Transverse colon (tissue), 4 donors: ENCODE measurements at regions not wholly inside any gene's neighbourhood (a gene's known extent, or its start where the extent isn't known, plus 50 kb on each side); places are given as distances from the start of the nearest gene placed in this dataset.
"Not testable (repeated sequence)": the region's sequence is repeated elsewhere in the genome, so short reads cannot be mapped to it uniquely, and the experiment has no call there.

Experiments used
- DNase-seq: peaks from one replicate; pipeline ENCODE4 v3.0.0-alpha.2; 2019
- H3K27ac ChIP-seq, 4 donors: fragments of 200-600 bp; sonication (generic); 2 replicates each; pipeline ENCODE4 v1.5.1; 2016 to 2018; ENCODE audit warnings: inconsistent platforms in 4 of 4
- H3K27me3 ChIP-seq: fragments of 200-600 bp; sonication (generic); 2 replicates; pipeline ENCODE4 v1.5.1; 2017; ENCODE audit warnings: inconsistent platforms
- H3K36me3 ChIP-seq, 4 donors: fragments of 200-600 bp; sonication (generic); 2 replicates each; pipeline ENCODE4 v1.5.1; 2017 to 2019; ENCODE audit warnings: inconsistent platforms in 4 of 4
- H3K4me1 ChIP-seq, 4 donors: fragments of 200-600 bp; sonication (generic); 2 replicates each; pipeline ENCODE4 v1.5.1; 2017 to 2020; ENCODE audit warnings: inconsistent platforms in 4 of 4
- H3K4me3 ChIP-seq, 4 donors: fragments of 200-600 bp; sonication (generic); 1 replicate in 1 of 4; 2 replicates in 3 of 4; pipeline versions ENCODE4 v1.5.1 to v1.6.1; 2017 to 2019; ENCODE audit warnings: inconsistent platforms in 4 of 4
- H3K9me3 ChIP-seq, 2 donors: fragments of 200-600 bp; sonication (generic); 2 replicates each; pipeline ENCODE4 v1.5.1; 2017 to 2019; ENCODE audit warnings: inconsistent platforms in 2 of 2
- EP300 ChIP-seq: sonication (generic); formaldehyde crosslinking; IDR thresholded peaks from one replicate; pipeline ENCODE4 v1.6.1; 2017; ENCODE audit warnings: antibody characterized with exemption, low read depth
- POLR2A ChIP-seq: fragments of 450-650 bp; IDR thresholded peaks from one replicate; pipeline ENCODE4 v1.6.1; 2016; ENCODE audit warnings: antibody characterized with exemption, mild to moderate bottlenecking, moderate library complexity
- POLR2AphosphoS5 ChIP-seq, 3 donors: sonication (generic); formaldehyde crosslinking; IDR thresholded peaks; one replicate each; pipeline ENCODE4 v1.6.1; 2016; ENCODE audit warnings: antibody characterized with exemption in 3 of 3
- WGBS, 2 donors: methylation state at CpG; one replicate each; pipeline ENCODE4 v1.1.5; 2018; ENCODE audit warnings: low coverage in 1 of 2; 5-methylcytosine and 5-hydroxymethylcytosine counted together
- in situ Hi-C, 4 donors: fragments of 200-750 bp; cut with MboI; loops; one replicate each; pipeline versions ENCODE4 v1.15.0 to v1.15.1; 2017; ENCODE audit warnings: low sequenced_read_pairs in 3 of 4, low pct_ligation_motif_present in 1 of 4, low pct_unique_long_range_greater_than_20kb in 1 of 4
- intact Hi-C: fragments of 100-400 bp; cut with DNase I; formaldehyde crosslinking; loops from one replicate; pipeline ENCODE4 v1.15.1; 2023; ENCODE audit warnings: low total_unique reads
- TF ChIP-seq, protein P1 (sequence below), 5 experiments: fragments of 200-600 bp in 3 of 5; fragments of 450-650 bp in 2 of 5; sonication (generic) in 3 of 5; IDR thresholded peaks; 1 replicate in 2 of 5; 2 replicates in 3 of 5; pipeline ENCODE4 v1.5.1; 2016 to 2017; ENCODE audit warnings: antibody characterized with exemption in 5 of 5, inconsistent platforms in 3 of 5, mild to moderate bottlenecking in 2 of 5, moderate library complexity in 1 of 5

DNA sequence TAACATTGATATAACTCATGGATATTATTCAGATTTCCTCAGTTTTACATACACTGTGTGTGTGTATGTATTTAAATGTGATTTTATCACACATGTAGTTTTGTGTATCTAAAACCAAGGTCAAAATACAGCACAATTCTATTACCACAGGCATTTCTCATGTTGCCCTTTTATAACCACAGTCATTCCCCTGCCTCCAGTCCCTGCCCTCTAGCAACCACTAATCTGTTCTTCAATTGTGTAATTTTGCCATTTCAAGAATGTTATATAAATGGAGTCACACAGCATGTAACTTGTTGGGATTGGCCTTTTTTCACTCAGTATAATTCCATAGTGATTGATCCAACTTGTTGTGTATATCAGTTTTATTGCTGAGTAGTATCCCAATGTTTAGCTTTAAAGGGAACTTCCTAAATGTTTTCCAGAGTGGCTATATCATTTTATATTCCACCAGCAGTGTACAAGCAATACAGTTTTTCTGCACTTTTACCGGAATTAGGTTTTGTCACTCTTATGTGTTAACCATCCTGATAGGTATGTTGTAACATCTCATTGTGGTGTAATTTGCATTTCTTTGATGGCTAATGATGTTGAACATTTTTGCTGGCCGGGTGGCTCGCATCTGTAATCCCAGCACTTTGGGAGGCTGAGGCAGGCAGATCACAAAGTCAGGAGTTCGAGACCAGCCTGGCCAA is 338.2 kb downstream of the SOX4 start:
- H3K9me3 ChIP-seq = peaks cover 0 to 3% of the 10 kb centered on the region in 2 donors
- no peaks in the 10 kb centered on the region for H3K36me3 ChIP-seq
- intact Hi-C loops (no loop called here), in situ Hi-C loops (no loop called here)
- no peak for DNase-seq
- peaks cover 0 to 5% (median 0%) of the 10 kb centered on the region in 4 donors for H3K4me1 ChIP-seq
- H3K27ac ChIP-seq = no peak overlapping the region
- TF ChIP-seq POLR2AphosphoS5 (IDR thresholded peaks at IDR 0.05) = no peak
- no peak overlapping the region for H3K4me3 ChIP-seq
- H3K27me3 ChIP-seq = no peaks in the 10 kb centered on the region
- WGBS, 2 donors = 84 to 96% methylated on average over 2 to 4 of the region's 4 CpGs

DNA sequence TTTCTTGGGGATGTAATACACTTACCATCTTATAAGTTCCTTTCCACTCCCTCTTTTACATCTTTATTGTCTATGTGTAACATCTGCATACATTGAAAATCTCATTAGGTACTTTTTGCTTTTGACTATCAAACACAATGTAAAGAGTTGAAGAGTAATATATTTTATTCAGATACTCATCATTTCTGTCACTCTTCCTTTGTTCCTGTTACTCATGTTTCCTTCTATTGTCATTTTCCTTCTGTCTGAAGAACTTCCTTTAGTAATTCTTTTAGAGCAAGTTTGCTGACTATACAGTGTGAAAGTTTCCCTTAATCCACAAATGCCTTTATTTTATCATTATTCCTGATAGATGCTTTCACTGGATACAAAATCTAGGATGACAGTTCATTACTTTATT is 339.8 kb downstream of the SOX4 start:
- intact Hi-C loops (no loop called here), in situ Hi-C loops (no loop called here)
- TF ChIP-seq POLR2A (no peak), POLR2AphosphoS5 (IDR thresholded peaks at IDR 0.05) (no peak), EP300 (no peak)
- TF ChIP-seq, protein P1, sequence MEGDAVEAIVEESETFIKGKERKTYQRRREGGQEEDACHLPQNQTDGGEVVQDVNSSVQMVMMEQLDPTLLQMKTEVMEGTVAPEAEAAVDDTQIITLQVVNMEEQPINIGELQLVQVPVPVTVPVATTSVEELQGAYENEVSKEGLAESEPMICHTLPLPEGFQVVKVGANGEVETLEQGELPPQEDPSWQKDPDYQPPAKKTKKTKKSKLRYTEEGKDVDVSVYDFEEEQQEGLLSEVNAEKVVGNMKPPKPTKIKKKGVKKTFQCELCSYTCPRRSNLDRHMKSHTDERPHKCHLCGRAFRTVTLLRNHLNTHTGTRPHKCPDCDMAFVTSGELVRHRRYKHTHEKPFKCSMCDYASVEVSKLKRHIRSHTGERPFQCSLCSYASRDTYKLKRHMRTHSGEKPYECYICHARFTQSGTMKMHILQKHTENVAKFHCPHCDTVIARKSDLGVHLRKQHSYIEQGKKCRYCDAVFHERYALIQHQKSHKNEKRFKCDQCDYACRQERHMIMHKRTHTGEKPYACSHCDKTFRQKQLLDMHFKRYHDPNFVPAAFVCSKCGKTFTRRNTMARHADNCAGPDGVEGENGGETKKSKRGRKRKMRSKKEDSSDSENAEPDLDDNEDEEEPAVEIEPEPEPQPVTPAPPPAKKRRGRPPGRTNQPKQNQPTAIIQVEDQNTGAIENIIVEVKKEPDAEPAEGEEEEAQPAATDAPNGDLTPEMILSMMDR (IDR thresholded peaks at IDR 0.05) = no peak
- no peaks in the 10 kb centered on the region for H3K36me3 ChIP-seq
- H3K27ac ChIP-seq = no peak overlapping the region
- H3K9me3 ChIP-seq = peaks cover 0 to 3% of the 10 kb centered on the region in 2 donors
- H3K27me3 ChIP-seq = no peaks in the 10 kb centered on the region
- no peak for DNase-seq
- H3K4me3 ChIP-seq = no peak overlapping the region
- peaks cover 0 to 4% (median 0%) of the 10 kb centered on the region in 4 donors for H3K4me1 ChIP-seq

DNA sequence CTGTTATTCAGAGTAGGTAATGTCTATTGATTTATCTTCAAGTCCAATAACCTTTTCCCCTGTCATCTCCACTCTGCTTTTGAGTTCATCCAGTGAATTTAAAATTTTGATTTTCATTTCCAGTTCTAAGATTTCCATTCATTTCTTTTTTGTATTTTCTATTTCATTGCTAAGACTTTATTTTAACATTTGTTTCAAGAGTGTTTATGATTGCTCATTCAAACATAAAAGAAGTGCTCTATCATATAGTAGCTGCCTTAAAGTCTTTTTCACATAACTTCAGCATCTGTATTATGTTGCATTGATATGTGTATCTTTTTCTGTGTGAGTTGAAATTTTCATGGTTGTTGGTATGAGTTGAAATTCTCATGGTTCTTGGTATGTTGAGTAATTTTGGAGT is 341.6 kb downstream of the SOX4 start:
- no peak for DNase-seq
- peaks cover 0 to 3% of the 10 kb centered on the region in 2 donors for H3K9me3 ChIP-seq
- intact Hi-C loops (no loop called here), in situ Hi-C loops (no loop called here)
- no peak for TF ChIP-seq POLR2AphosphoS5 (IDR thresholded peaks at IDR 0.05)
- TF ChIP-seq POLR2A = no peak
- no peak for TF ChIP-seq EP300
- TF ChIP-seq, protein P1 (IDR thresholded peaks at IDR 0.05) = no peak
- H3K27me3 ChIP-seq = no peaks in the 10 kb centered on the region
- no peak overlapping the region for H3K4me3 ChIP-seq
- no peaks in the 10 kb centered on the region for H3K4me1 ChIP-seq
- no peak overlapping the region for H3K27ac ChIP-seq
- H3K36me3 ChIP-seq = no peaks in the 10 kb centered on the region

DNA sequence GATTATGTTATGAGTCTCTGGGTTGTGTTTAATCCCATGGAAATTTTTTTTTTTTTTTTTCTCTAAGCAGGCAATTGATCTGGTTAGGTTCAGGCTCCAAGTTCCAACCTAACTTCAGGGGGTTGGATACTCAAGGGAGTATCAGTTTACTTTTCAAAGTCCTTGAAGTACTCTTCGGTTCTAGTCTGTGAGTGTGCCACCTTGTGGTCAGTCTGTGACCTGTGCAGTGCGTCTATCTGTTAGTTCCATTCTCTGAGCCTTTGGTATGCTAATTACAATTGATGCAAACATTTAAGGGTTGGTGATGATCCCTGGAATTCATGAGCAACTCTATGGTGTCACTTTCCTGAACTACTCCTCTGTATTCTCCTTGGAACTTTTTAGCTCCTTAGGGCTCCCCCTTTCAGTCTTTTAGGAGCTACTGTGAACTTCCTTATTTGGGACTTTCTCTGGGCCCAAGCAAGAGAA is 342.0 kb downstream of the SOX4 start:
- no peak overlapping the region for H3K27ac ChIP-seq
- TF ChIP-seq EP300 (no peak), POLR2AphosphoS5 (IDR thresholded peaks at IDR 0.05) (no peak), POLR2A (no peak)
- TF ChIP-seq, protein P1 (IDR thresholded peaks at IDR 0.05) = peak; percentile 47 to 59 (median 52)
- in situ Hi-C loops (no loop called here), intact Hi-C loops (no loop called here)
- H3K36me3 ChIP-seq = no peaks in the 10 kb centered on the region
- no peaks in the 10 kb centered on the region for H3K27me3 ChIP-seq
- WGBS, 2 donors = 30 to 31% methylated on average over 2 of the region's 2 CpGs
- DNase-seq = peak; percentile 32
- no peak overlapping the region for H3K4me3 ChIP-seq
- no peaks in the 10 kb centered on the region for H3K4me1 ChIP-seq
- peaks cover 0 to 3% of the 10 kb centered on the region in 2 donors for H3K9me3 ChIP-seq

DNA sequence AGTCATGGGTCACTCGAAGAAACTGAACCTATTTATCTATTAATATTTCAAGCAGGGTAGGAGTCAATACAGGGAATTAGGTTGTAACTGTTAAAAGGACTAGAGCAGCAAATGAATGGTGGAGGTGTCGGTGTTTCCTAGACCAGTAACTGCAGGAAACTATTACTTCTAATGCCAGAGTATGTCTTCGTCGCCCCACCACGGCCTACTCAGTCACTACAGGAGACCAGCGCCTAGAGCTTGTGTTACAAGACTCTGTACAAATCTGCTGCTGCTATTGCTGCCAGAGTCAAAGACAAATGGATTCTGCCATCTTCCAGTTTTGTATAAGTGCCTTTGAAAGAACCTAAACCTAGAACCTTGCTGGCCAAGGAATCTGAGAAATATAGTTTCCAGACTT is 343.9 kb downstream of the SOX4 start:
- 88 to 90% methylated on average over 6 of the region's 6 CpGs for WGBS, 2 donors
- intact Hi-C loops = no loop called here

DNA sequence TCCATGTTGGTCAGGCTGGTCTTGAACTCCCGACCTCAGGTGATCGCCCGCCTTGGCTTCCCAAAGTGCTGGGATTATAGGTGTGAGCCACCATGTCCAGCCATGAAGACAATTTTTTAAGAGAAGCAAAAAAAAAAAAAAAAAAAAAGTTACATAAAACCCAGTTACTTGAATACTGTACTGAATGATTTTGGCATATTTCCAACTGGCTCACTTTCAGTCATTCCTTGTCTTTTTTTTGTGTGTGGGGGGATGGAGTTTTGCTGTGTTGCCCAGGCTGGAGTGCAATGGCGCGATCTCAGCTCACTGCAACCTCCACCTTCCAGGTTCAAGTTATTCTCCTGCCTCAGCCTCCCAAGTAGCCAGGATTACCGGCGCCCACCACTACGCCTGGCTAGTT is 345.5 kb downstream of the SOX4 start:
- H3K4me3 ChIP-seq, H3K4me1 ChIP-seq, in situ Hi-C loops, intact Hi-C loops, DNase-seq, H3K27me3 ChIP-seq, H3K36me3 ChIP-seq, H3K27ac ChIP-seq, H3K9me3 ChIP-seq: not testable (repeated sequence)
- 83 to 98% methylated on average over 2 to 8 of the region's 8 CpGs for WGBS, 2 donors

More for the DNA sequence above, 343.9 kb downstream of the SOX4 start:
- no peaks in the 10 kb centered on the region for H3K27me3 ChIP-seq
- H3K4me1 ChIP-seq = no peaks in the 10 kb centered on the region
- no peak for DNase-seq
- no peak overlapping the region for H3K4me3 ChIP-seq
- H3K36me3 ChIP-seq = no peaks in the 10 kb centered on the region
- in situ Hi-C loops = no loop called here
- no peaks in the 10 kb centered on the region for H3K9me3 ChIP-seq
- TF ChIP-seq POLR2AphosphoS5 (IDR thresholded peaks at IDR 0.05) (no peak), POLR2A (no peak), EP300 (no peak)
- TF ChIP-seq, protein P1 (IDR thresholded peaks at IDR 0.05) = no peak
- no peak overlapping the region for H3K27ac ChIP-seq
